ENCODE measurements at regions not wholly inside any gene's neighbourhood (a gene's known extent, or its start where the extent isn't known, plus 50 kb on each side); places are given as distances from the start of the nearest gene placed in this dataset.

DNA sequence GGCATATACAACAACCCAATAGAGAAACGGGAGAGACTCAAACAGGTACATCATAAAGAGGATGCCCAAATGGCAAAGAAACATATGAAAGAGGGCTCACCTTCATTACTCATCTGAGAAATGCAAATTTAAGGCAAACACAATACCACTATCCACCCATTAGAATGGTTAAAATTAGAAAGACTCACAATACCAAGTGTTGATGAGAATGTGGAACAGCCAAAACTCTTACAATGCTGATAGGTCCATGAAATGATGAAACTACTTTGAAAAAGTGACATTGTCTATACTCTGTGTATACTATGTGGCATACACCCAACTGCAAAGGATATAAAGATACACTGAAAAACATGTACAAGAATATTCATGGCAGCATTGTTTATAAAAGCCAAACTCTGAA lies 96.2 kb upstream of the TSHZ3 start:
- Histone ChIP-seq H3K36me3 (ENCODE audit: control insufficient read depth, insufficient read depth, low read length) (no peaks in the 10 kb centered on the region), H3K4me3 (replicated peaks; ENCODE audit: low read depth, low read length) (no peak overlapping the region), H3K27me3 (replicated peaks; ENCODE audit: control insufficient read depth, insufficient read depth, low read length) (no peaks in the 10 kb centered on the region)
- TF ChIP-seq, protein P1, sequence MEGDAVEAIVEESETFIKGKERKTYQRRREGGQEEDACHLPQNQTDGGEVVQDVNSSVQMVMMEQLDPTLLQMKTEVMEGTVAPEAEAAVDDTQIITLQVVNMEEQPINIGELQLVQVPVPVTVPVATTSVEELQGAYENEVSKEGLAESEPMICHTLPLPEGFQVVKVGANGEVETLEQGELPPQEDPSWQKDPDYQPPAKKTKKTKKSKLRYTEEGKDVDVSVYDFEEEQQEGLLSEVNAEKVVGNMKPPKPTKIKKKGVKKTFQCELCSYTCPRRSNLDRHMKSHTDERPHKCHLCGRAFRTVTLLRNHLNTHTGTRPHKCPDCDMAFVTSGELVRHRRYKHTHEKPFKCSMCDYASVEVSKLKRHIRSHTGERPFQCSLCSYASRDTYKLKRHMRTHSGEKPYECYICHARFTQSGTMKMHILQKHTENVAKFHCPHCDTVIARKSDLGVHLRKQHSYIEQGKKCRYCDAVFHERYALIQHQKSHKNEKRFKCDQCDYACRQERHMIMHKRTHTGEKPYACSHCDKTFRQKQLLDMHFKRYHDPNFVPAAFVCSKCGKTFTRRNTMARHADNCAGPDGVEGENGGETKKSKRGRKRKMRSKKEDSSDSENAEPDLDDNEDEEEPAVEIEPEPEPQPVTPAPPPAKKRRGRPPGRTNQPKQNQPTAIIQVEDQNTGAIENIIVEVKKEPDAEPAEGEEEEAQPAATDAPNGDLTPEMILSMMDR (IDR thresholded peaks at IDR 0.05; ENCODE audit: insufficient read depth, low read length, poor library complexity, severe bottlenecking), result no peak
- no peak for DNase-seq (ENCODE audit: extremely low read depth, insufficient read length)

- Histone ChIP-seq H3K4me3 (replicated peaks; ENCODE audit: low read depth, low read length) (no peak overlapping the region), H3K27me3 (replicated peaks; ENCODE audit: control insufficient read depth, insufficient read depth, low read length) (no peaks in the 10 kb centered on the region), H3K36me3 (ENCODE audit: control insufficient read depth, insufficient read depth, low read length) (no peaks in the 10 kb centered on the region)
- TF ChIP-seq, protein P1 (IDR thresholded peaks at IDR 0.05; ENCODE audit: insufficient read depth, low read length, poor library complexity, severe bottlenecking), result no peak
- DNase-seq (ENCODE audit: extremely low read depth, insufficient read length), result no peak
Measured at GRCh38 chr19:31448221-31448657, 99.0 kb upstream of the TSHZ3 start.

- TF ChIP-seq, protein P1 (IDR thresholded peaks at IDR 0.05; ENCODE audit: insufficient read depth, low read length, poor library complexity, severe bottlenecking), result no peak
- Histone ChIP-seq H3K36me3 (ENCODE audit: control insufficient read depth, insufficient read depth, low read length) (no peaks in the 10 kb centered on the region), H3K27me3 (replicated peaks; ENCODE audit: control insufficient read depth, insufficient read depth, low read length) (no peaks in the 10 kb centered on the region), H3K4me3 (replicated peaks; ENCODE audit: low read depth, low read length) (no peak overlapping the region)
- no peak for DNase-seq (ENCODE audit: extremely low read depth, insufficient read length)
Measured at GRCh38 chr19:31449379-31449778, 100.1 kb upstream of the TSHZ3 start.

DNA sequence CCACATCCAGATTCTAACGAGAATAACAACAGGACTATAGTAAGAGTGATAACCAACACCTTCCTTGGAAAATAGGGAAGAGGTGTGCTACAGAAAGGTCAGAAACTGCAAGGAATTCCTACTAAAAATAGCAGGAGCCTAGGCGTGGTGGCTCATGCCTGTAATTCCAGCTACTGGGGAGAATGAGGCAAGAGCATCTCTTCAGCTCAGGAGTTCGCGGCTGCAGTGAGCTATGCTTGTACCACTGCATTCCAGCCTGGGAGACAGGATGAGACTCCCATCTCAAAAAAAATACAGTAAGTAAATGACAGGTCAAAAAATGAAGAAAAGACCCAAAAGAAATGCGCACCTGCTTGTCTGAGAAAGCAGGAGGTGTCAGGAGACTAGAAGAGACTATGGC lies 101.5 kb upstream of the TSHZ3 start:
- H3K4me3 ChIP-seq (replicated peaks; ENCODE audit: low read depth, low read length), result no peak overlapping the region
- H3K36me3 ChIP-seq (ENCODE audit: control insufficient read depth, insufficient read depth, low read length), result no peaks in the 10 kb centered on the region
- TF ChIP-seq, protein P1 (IDR thresholded peaks at IDR 0.05; ENCODE audit: insufficient read depth, low read length, poor library complexity, severe bottlenecking), result no peak
- H3K27me3 ChIP-seq (replicated peaks; ENCODE audit: control insufficient read depth, insufficient read depth, low read length), result no peaks in the 10 kb centered on the region
- no peak for DNase-seq (ENCODE audit: extremely low read depth, insufficient read length)

- TF ChIP-seq, protein P1 (IDR thresholded peaks at IDR 0.05; ENCODE audit: insufficient read depth, low read length, poor library complexity, severe bottlenecking), result no peak
- Histone ChIP-seq H3K36me3 (ENCODE audit: control insufficient read depth, insufficient read depth, low read length) (no peaks in the 10 kb centered on the region), H3K4me3 (replicated peaks; ENCODE audit: low read depth, low read length) (no peak overlapping the region), H3K27me3 (replicated peaks; ENCODE audit: control insufficient read depth, insufficient read depth, low read length) (no peaks in the 10 kb centered on the region)
- DNase-seq (ENCODE audit: extremely low read depth, insufficient read length), result no peak
Measured at GRCh38 chr19:31451686-31452330, 102.6 kb upstream of the TSHZ3 start.

- H3K36me3 ChIP-seq (ENCODE audit: control insufficient read depth, insufficient read depth, low read length), result no peaks in the 10 kb centered on the region
- H3K4me3 ChIP-seq (replicated peaks; ENCODE audit: low read depth, low read length), result no peak overlapping the region
- TF ChIP-seq, protein P1 (IDR thresholded peaks at IDR 0.05; ENCODE audit: insufficient read depth, low read length, poor library complexity, severe bottlenecking), result no peak
- H3K27me3 ChIP-seq (replicated peaks; ENCODE audit: control insufficient read depth, insufficient read depth, low read length), result no peaks in the 10 kb centered on the region
- no peak for DNase-seq (ENCODE audit: extremely low read depth, insufficient read length)
Measured at GRCh38 chr19:31459430-31459829, 110.2 kb upstream of the TSHZ3 start.
